ENCODE measurements at regions not wholly inside any gene's neighbourhood (a gene's known extent, or its start where the extent isn't known, plus 50 kb on each side); places are given as distances from the start of the nearest gene placed in this dataset.
"Not testable (repeated sequence)": the region's sequence is repeated elsewhere in the genome, so short reads cannot be mapped to it uniquely, and the experiment has no call there.

DNA sequence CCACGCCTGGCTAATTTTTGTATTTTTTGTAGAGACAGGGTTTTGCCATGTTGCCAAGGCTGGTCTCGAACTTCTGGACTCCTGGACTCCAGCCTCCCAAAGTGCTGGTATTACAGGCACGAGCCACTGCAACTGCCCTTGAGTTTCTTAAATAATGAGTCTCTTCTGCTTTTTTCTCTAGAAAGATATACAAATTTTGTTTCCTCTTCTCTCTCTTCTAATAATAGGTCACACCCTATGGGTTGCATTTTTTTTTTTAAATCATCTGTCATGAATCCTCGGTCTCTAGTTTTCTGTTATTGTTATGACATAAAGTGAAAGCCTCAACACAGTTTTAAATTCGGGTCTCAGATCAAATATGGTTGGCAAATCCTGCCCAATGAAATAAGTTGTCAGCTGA is 111.2 kb downstream of the IL12A start:
- Mint-ChIP-seq H3K4me3 (ENCODE audit: low read depth) (no peak overlapping the region), H3K27me3 (peaks cover 12% of the 10 kb centered on the region), H3K9me3 (ENCODE audit: low read depth) (no peaks in the 10 kb centered on the region)

DNA sequence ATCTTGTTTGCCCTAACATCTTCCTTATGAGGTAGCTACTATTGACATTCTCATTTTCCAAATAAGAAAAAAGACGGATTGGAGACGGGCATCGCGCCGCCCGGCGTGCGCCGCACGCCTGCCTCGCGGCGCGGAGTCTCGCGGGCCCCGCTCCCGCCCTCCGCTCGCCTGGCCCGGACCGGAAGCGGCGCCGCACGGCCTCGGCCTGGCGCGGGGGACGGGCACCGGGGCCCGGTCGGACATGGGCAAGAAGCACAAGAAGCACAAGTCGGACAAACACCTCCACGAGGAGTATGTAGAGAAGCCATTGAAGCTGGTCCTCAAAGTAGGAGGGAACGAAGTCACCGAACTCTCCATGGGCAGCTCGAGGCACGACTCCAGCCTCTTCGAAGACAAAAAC is 112.0 kb downstream of the IL12A start:
- TF ChIP-seq, protein P1, sequence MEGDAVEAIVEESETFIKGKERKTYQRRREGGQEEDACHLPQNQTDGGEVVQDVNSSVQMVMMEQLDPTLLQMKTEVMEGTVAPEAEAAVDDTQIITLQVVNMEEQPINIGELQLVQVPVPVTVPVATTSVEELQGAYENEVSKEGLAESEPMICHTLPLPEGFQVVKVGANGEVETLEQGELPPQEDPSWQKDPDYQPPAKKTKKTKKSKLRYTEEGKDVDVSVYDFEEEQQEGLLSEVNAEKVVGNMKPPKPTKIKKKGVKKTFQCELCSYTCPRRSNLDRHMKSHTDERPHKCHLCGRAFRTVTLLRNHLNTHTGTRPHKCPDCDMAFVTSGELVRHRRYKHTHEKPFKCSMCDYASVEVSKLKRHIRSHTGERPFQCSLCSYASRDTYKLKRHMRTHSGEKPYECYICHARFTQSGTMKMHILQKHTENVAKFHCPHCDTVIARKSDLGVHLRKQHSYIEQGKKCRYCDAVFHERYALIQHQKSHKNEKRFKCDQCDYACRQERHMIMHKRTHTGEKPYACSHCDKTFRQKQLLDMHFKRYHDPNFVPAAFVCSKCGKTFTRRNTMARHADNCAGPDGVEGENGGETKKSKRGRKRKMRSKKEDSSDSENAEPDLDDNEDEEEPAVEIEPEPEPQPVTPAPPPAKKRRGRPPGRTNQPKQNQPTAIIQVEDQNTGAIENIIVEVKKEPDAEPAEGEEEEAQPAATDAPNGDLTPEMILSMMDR (IDR thresholded peaks at IDR 0.05; ENCODE audit: unreplicated experiment), result no peak
- no peak overlapping the region for H3K27ac Mint-ChIP-seq
- peaks cover 4% of the 10 kb centered on the region for H3K4me1 Mint-ChIP-seq (ENCODE audit: low read depth)
- no peaks in the 10 kb centered on the region for H3K9me3 Mint-ChIP-seq (ENCODE audit: low read depth)
- no peak for DNase-seq (ENCODE audit: low spot score, unreplicated experiment)
- H3K36me3 Mint-ChIP-seq (ENCODE audit: insufficient read depth), result no peaks in the 10 kb centered on the region
- H3K4me3 Mint-ChIP-seq (ENCODE audit: low read depth), result no peak overlapping the region
- peaks cover 12% of the 10 kb centered on the region for H3K27me3 Mint-ChIP-seq

More for the DNA sequence above, 111.2 kb downstream of the IL12A start:
- Mint-ChIP-seq H3K4me1 (ENCODE audit: low read depth) (peaks cover 4% of the 10 kb centered on the region), H3K27ac (no peak overlapping the region), H3K36me3 (ENCODE audit: insufficient read depth) (no peaks in the 10 kb centered on the region)
- TF ChIP-seq, protein P1 (IDR thresholded peaks at IDR 0.05; ENCODE audit: unreplicated experiment), result no peak
- DNase-seq (ENCODE audit: low spot score, unreplicated experiment), result no peak

DNA sequence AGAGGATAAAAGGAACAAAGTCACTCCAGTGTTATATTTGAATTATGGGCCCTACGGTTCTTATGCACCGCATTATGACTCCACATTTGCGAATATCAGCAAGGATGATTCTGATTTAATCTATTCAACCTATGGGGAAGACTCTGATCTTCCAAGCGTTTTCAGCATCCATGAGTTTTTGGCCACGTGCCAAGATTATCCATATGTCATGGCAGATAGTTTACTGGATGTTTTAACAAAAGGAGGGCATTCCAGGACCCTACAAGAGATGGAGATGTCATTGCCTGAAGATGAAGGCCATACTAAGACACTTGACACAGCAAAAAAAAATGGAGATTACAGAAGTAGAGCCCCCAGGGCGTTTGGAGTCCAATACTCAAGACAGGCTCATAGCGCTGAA is 113.4 kb downstream of the IL12A start:
- H3K36me3 Mint-ChIP-seq (ENCODE audit: insufficient read depth); H3K27ac Mint-ChIP-seq; H3K4me1 Mint-ChIP-seq (ENCODE audit: low read depth); DNase-seq (ENCODE audit: low spot score, unreplicated experiment); H3K9me3 Mint-ChIP-seq (ENCODE audit: low read depth); H3K4me3 Mint-ChIP-seq (ENCODE audit: low read depth): not testable (repeated sequence)
- H3K27me3 Mint-ChIP-seq, result peaks cover 12% of the 10 kb centered on the region

DNA sequence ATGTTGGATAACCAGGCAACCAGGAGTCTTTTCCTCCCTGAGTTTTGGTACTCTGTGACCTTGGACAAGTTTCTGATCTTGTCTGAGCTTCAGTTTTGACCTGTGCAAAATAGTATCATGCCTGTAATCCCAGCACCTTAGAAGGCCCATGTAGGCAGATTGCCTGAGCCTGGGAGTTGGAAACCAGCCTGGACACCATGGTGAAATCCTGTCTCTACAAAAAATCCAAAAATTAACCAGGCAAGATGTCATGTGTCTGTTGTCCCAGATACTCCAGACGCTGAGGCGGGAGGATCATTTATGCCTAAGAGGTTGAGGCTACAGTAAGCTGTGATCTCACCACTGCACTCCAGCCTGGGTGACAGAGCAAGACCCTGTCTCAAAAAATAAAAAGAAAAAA is 114.8 kb downstream of the IL12A start:
- TF ChIP-seq, protein P1 (IDR thresholded peaks at IDR 0.05; ENCODE audit: unreplicated experiment), result no peak
- Mint-ChIP-seq H3K4me1 (ENCODE audit: low read depth) (peaks cover 10% of the 10 kb centered on the region), H3K4me3 (ENCODE audit: low read depth) (no peak overlapping the region), H3K27me3 (peaks cover 12% of the 10 kb centered on the region), H3K36me3 (ENCODE audit: insufficient read depth) (no peaks in the 10 kb centered on the region), H3K9me3 (ENCODE audit: low read depth) (no peaks in the 10 kb centered on the region), H3K27ac (no peak overlapping the region)
- no peak for DNase-seq (ENCODE audit: low spot score, unreplicated experiment)

DNA sequence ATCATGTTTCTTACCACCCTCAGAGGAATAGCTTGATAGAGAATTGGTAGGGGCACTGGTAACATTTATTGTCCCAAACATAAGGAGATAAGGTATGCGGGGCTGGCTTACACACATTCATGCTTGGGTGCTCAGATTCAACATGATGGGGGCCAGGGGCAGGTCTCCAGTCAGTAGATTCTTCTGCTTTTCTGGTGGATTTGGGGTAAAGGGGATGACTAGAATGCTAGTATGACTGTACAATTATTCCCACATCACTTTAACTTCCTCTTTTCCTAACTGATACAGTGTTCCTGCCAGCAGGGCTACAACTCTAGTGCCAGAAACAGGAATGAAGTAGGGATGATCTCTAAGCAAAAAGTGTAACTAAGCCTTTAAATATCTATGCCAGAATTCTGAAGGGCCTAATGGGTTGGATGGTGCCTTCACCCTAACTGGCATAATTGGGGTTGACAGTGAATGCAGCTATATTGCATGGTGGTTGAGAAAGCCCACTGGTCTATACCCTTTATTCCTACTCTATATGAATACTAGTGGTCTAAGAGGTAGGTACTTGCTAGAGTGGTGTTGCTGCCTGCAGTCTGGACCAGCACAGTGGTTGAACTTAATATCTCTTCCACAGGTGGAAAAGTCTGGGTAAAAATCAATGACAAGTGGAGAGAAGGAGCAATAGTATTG is 117.4 kb downstream of the IL12A start:
- no peaks in the 10 kb centered on the region for H3K9me3 Mint-ChIP-seq (ENCODE audit: low read depth)

More for the DNA sequence above, 117.4 kb downstream of the IL12A start:
- H3K27ac Mint-ChIP-seq, result no peak overlapping the region
- H3K4me1 Mint-ChIP-seq (ENCODE audit: low read depth), result peaks cover 13% of the 10 kb centered on the region
- TF ChIP-seq, protein P1 (IDR thresholded peaks at IDR 0.05; ENCODE audit: unreplicated experiment), result no peak
- no peaks in the 10 kb centered on the region for H3K36me3 Mint-ChIP-seq (ENCODE audit: insufficient read depth)
- H3K27me3 Mint-ChIP-seq, result peaks cover 10% of the 10 kb centered on the region
- H3K4me3 Mint-ChIP-seq (ENCODE audit: low read depth), result no peak overlapping the region
- DNase-seq (ENCODE audit: low spot score, unreplicated experiment), result no peak
